Naive thymus-derived CD8-positive, alpha-beta T cell (primary cell): ENCODE measurements at regions not wholly inside any gene's neighbourhood (a gene's known extent, or its start where the extent isn't known, plus 50 kb on each side); places are given as distances from the start of the nearest gene placed in this dataset.

Experiments
- ATAC-seq, 2 donors: fragments of 150-1000 bp; cut with Tn5 transposase in 1 of 2; sonication (Bioruptor Pico), chemical (Tn5 transposase) in 1 of 2; 1 replicate in 1 of 2; 2 replicates in 1 of 2; pipeline ENCODE4 v1.10.0; 2021; ENCODE audit warnings: mild to moderate bottlenecking in 2 of 2, moderate library complexity in 2 of 2
- POLR2A ChIA-PET: fragments of 350-600 bp; sonication (Branson Sonifier 250); formaldehyde crosslinking; loops from one replicate; lab custom pipeline; 2021; ENCODE audit warnings: antibody characterized with exemption; lab: Charles Lee
- DNase-seq, 10 donors: peaks; one replicate each; pipeline versions ENCODE4 v3.0.0 to v3.0.0-alpha.2; 2020 to 2022
- H3K27ac Mint-ChIP-seq, 10 donors: one replicate each; pipeline ENCODE4 v1.8.0; 2020 to 2022; ENCODE audit warnings: mild to moderate bottlenecking in 10 of 10, mixed read lengths in 10 of 10, moderate library complexity in 4 of 10, inconsistent platforms in 1 of 10
- H3K27me3 Mint-ChIP-seq, 5 donors: one replicate each; pipeline ENCODE4 v1.8.0; 2021 to 2022; ENCODE audit warnings: mixed read lengths in 5 of 5
- H3K36me3 Mint-ChIP-seq, 3 donors: one replicate each; pipeline ENCODE4 v1.8.0; 2020 to 2022; ENCODE audit warnings: mixed read lengths in 3 of 3, mild to moderate bottlenecking in 2 of 3, inconsistent platforms in 1 of 3
- H3K4me1 Mint-ChIP-seq, 4 donors: one replicate each; pipeline ENCODE4 v1.8.0; 2021 to 2022; ENCODE audit warnings: mixed read lengths in 4 of 4
- H3K4me3 Mint-ChIP-seq, 10 donors: one replicate each; pipeline ENCODE4 v1.8.0; 2020 to 2022; ENCODE audit warnings: mild to moderate bottlenecking in 10 of 10, mixed read lengths in 10 of 10, moderate library complexity in 6 of 10, inconsistent platforms in 1 of 10
- H3K9me3 Mint-ChIP-seq, 9 donors: one replicate each; pipeline ENCODE4 v1.8.0; 2020 to 2022; ENCODE audit warnings: mixed read lengths in 9 of 9, mild to moderate bottlenecking in 3 of 9, inconsistent platforms in 1 of 9, moderate library complexity in 1 of 9

GRCh38 chr4:181431661-181432060 is 811.5 kb upstream of the TENM3 start:
- ATAC-seq = no peak
- Mint-ChIP-seq H3K27ac (no peak overlapping the region), H3K36me3 (no peaks in the 10 kb centered on the region), H3K4me1 (no peaks in the 10 kb centered on the region), H3K9me3 (peaks cover 0 to 10% (median 1%) of the 10 kb centered on the region in 9 donors), H3K4me3 (no peak overlapping the region), H3K27me3 (no peaks in the 10 kb centered on the region)
- DNase-seq = no peak
- POLR2A ChIA-PET = no interaction called here

- POLR2A ChIA-PET = no interaction called here
- no peak for DNase-seq
- no peaks in the 10 kb centered on the region for H3K4me1 Mint-ChIP-seq
- no peaks in the 10 kb centered on the region for H3K27me3 Mint-ChIP-seq
- no peak overlapping the region for H3K4me3 Mint-ChIP-seq
- H3K36me3 Mint-ChIP-seq = no peaks in the 10 kb centered on the region
- no peak for ATAC-seq
- H3K27ac Mint-ChIP-seq = no peak overlapping the region
- H3K9me3 Mint-ChIP-seq = peaks cover 0 to 10% (median 1%) of the 10 kb centered on the region in 9 donors
Observed at GRCh38 chr4:181432335-181432734, 810.9 kb upstream of the TENM3 start.

- Mint-ChIP-seq H3K9me3 (peaks cover 0 to 12% (median 0%) of the 10 kb centered on the region in 9 donors), H3K27me3 (no peaks in the 10 kb centered on the region), H3K4me1 (no peaks in the 10 kb centered on the region), H3K27ac (no peak overlapping the region), H3K36me3 (no peaks in the 10 kb centered on the region), H3K4me3 (no peak overlapping the region)
- DNase-seq (no peak), ATAC-seq (no peak)
- POLR2A ChIA-PET = no interaction called here
Observed at GRCh38 chr4:181437895-181438294, 805.3 kb upstream of the TENM3 start.

GRCh38 chr4:181438641-181439040 is 804.6 kb upstream of the TENM3 start:
- H3K27me3 Mint-ChIP-seq = no peaks in the 10 kb centered on the region

GRCh38 chr4:181443021-181443420 is 800.2 kb upstream of the TENM3 start:
- no peak overlapping the region for H3K4me3 Mint-ChIP-seq
- no peak for ATAC-seq
- no peaks in the 10 kb centered on the region for H3K27me3 Mint-ChIP-seq
- DNase-seq = no peak
- POLR2A ChIA-PET = no interaction called here
- no peaks in the 10 kb centered on the region for H3K36me3 Mint-ChIP-seq
- H3K4me1 Mint-ChIP-seq = no peaks in the 10 kb centered on the region
- peaks cover 0 to 12% (median 0%) of the 10 kb centered on the region in 9 donors for H3K9me3 Mint-ChIP-seq
- no peak overlapping the region for H3K27ac Mint-ChIP-seq

More at GRCh38 chr4:181438641-181439040, 804.6 kb upstream of the TENM3 start:
- POLR2A ChIA-PET = no interaction called here
- H3K36me3 Mint-ChIP-seq = no peaks in the 10 kb centered on the region
- H3K27ac Mint-ChIP-seq = no peak overlapping the region
- H3K4me3 Mint-ChIP-seq = no peak overlapping the region
- H3K9me3 Mint-ChIP-seq = peaks cover 0 to 16% (median 0%) of the 10 kb centered on the region in 9 donors
- no peaks in the 10 kb centered on the region for H3K4me1 Mint-ChIP-seq
- DNase-seq (no peak), ATAC-seq (no peak)

- Mint-ChIP-seq H3K36me3 (no peaks in the 10 kb centered on the region), H3K4me1 (no peaks in the 10 kb centered on the region), H3K9me3 (peaks cover 0 to 24% (median 3%) of the 10 kb centered on the region in 9 donors), H3K4me3 (no peak overlapping the region), H3K27me3 (no peaks in the 10 kb centered on the region), H3K27ac (no peak overlapping the region)
- POLR2A ChIA-PET = interaction anchor here (0.7 kb wide), 1 partner anchor 14 kb away, joined by 7 read pairs; no protein-coding TSS in a partner anchor
- DNase-seq (no peak), ATAC-seq (no peak)
Observed at GRCh38 chr4:181465826-181466225, 777.4 kb upstream of the TENM3 start.

- ATAC-seq (no peak), DNase-seq (no peak)
- Mint-ChIP-seq H3K27ac (no peak overlapping the region), H3K4me3 (no peak overlapping the region), H3K9me3 (peaks cover 0 to 12% (median 1%) of the 10 kb centered on the region in 9 donors), H3K4me1 (no peaks in the 10 kb centered on the region), H3K27me3 (no peaks in the 10 kb centered on the region), H3K36me3 (no peaks in the 10 kb centered on the region)
- POLR2A ChIA-PET = no interaction called here
Observed at GRCh38 chr4:181468451-181468850, 774.8 kb upstream of the TENM3 start.

GRCh38 chr4:181470306-181470705 is 772.9 kb upstream of the TENM3 start:
- DNase-seq (no peak), ATAC-seq (no peak)
- POLR2A ChIA-PET = no interaction called here
- Mint-ChIP-seq H3K9me3 (peaks cover 0 to 4% (median 1%) of the 10 kb centered on the region in 9 donors), H3K4me1 (no peaks in the 10 kb centered on the region), H3K4me3 (no peak overlapping the region), H3K27me3 (no peaks in the 10 kb centered on the region), H3K36me3 (no peaks in the 10 kb centered on the region), H3K27ac (no peak overlapping the region)

- H3K4me1 Mint-ChIP-seq = no peaks in the 10 kb centered on the region
- no peak for DNase-seq
- H3K27me3 Mint-ChIP-seq = no peaks in the 10 kb centered on the region
- H3K27ac Mint-ChIP-seq = no peak overlapping the region
- H3K9me3 Mint-ChIP-seq = peaks cover 0 to 3% (median 0%) of the 10 kb centered on the region in 9 donors
- no peak for ATAC-seq
- no peaks in the 10 kb centered on the region for H3K36me3 Mint-ChIP-seq
- POLR2A ChIA-PET = no interaction called here
- H3K4me3 Mint-ChIP-seq = no peak overlapping the region
Observed at GRCh38 chr4:181475359-181475758, 767.8 kb upstream of the TENM3 start.

GRCh38 chr4:181475781-181476507 is 767.3 kb upstream of the TENM3 start:
- DNase-seq (no peak), ATAC-seq (no peak)
- Mint-ChIP-seq H3K27me3 (no peaks in the 10 kb centered on the region), H3K27ac (no peak overlapping the region), H3K36me3 (no peaks in the 10 kb centered on the region), H3K4me3 (no peak overlapping the region), H3K9me3 (peaks cover 0 to 3% (median 0%) of the 10 kb centered on the region in 9 donors), H3K4me1 (no peaks in the 10 kb centered on the region)
- POLR2A ChIA-PET = no interaction called here

- DNase-seq (no peak), ATAC-seq (no peak)
- Mint-ChIP-seq H3K36me3 (no peaks in the 10 kb centered on the region), H3K4me1 (no peaks in the 10 kb centered on the region), H3K9me3 (peaks cover 0 to 4% (median 0%) of the 10 kb centered on the region in 9 donors), H3K4me3 (no peak overlapping the region), H3K27ac (no peak overlapping the region), H3K27me3 (no peaks in the 10 kb centered on the region)
- POLR2A ChIA-PET = no interaction called here
Observed at GRCh38 chr4:181476508-181476890, 766.7 kb upstream of the TENM3 start.

GRCh38 chr4:181477591-181477990 is 765.6 kb upstream of the TENM3 start:
- no peaks in the 10 kb centered on the region for H3K4me1 Mint-ChIP-seq
- POLR2A ChIA-PET = no interaction called here
- no peak overlapping the region for H3K4me3 Mint-ChIP-seq
- peaks cover 0 to 4% (median 0%) of the 10 kb centered on the region in 9 donors for H3K9me3 Mint-ChIP-seq
- H3K27ac Mint-ChIP-seq = no peak overlapping the region
- ATAC-seq (no peak), DNase-seq (no peak)
- no peaks in the 10 kb centered on the region for H3K36me3 Mint-ChIP-seq
- H3K27me3 Mint-ChIP-seq = no peaks in the 10 kb centered on the region

- H3K27ac Mint-ChIP-seq = no peak overlapping the region
- no peaks in the 10 kb centered on the region for H3K36me3 Mint-ChIP-seq
- DNase-seq (no peak), ATAC-seq (no peak)
- H3K27me3 Mint-ChIP-seq = no peaks in the 10 kb centered on the region
- peaks cover 0 to 4% (median 0%) of the 10 kb centered on the region in 9 donors for H3K9me3 Mint-ChIP-seq
- POLR2A ChIA-PET = no interaction called here
- no peaks in the 10 kb centered on the region for H3K4me1 Mint-ChIP-seq
- no peak overlapping the region for H3K4me3 Mint-ChIP-seq
Observed at GRCh38 chr4:181478656-181479055, 764.5 kb upstream of the TENM3 start.

- no peaks in the 10 kb centered on the region for H3K36me3 Mint-ChIP-seq
- POLR2A ChIA-PET = no interaction called here
- H3K27me3 Mint-ChIP-seq = no peaks in the 10 kb centered on the region
- no peak overlapping the region for H3K4me3 Mint-ChIP-seq
- DNase-seq (no peak), ATAC-seq (no peak)
- no peak overlapping the region for H3K27ac Mint-ChIP-seq
- H3K9me3 Mint-ChIP-seq = peaks cover 0 to 4% (median 0%) of the 10 kb centered on the region in 9 donors
- H3K4me1 Mint-ChIP-seq = no peaks in the 10 kb centered on the region
Observed at GRCh38 chr4:181479141-181479540, 764.1 kb upstream of the TENM3 start.
